GM18519 (cell line): ENCODE measurements at regions not wholly inside any gene's neighbourhood (a gene's known extent, or its start where the extent isn't known, plus 50 kb on each side); places are given as distances from the start of the nearest gene placed in this dataset.
"Not testable (repeated sequence)": the region's sequence is repeated elsewhere in the genome, so short reads cannot be mapped to it uniquely, and the experiment has no call there.

ENCODE experiments used
- ATAC-seq: cut with Tn5 transposase; IDR thresholded peaks from one replicate; pipeline ENCODE4 v1.9.1; 2021; ENCODE audit warnings: mild to moderate bottlenecking, moderate library complexity; ENCODE audit not compliant: unreplicated experiment, low FRiP score

GRCh38 chr1:173257805-173258204 is 50.7 kb upstream of the TNFSF4 start:
- no peak for ATAC-seq

GRCh38 chr1:173258479-173259264 is 51.5 kb upstream of the TNFSF4 start:
- ATAC-seq = no peak

- not testable (repeated sequence) for ATAC-seq
Measured at GRCh38 chr1:173260329-173260728, 53.2 kb upstream of the TNFSF4 start.

GRCh38 chr1:173266841-173267240 is 59.7 kb upstream of the TNFSF4 start:
- no peak for ATAC-seq

GRCh38 chr1:173267453-173267945 is 60.4 kb upstream of the TNFSF4 start:
- no peak for ATAC-seq

GRCh38 chr1:173268261-173268660 is 61.1 kb upstream of the TNFSF4 start:
- ATAC-seq = no peak

GRCh38 chr1:173268786-173269277 is 61.7 kb upstream of the TNFSF4 start:
- ATAC-seq = no peak

- ATAC-seq = no peak
Measured at GRCh38 chr1:173269490-173270230, 62.5 kb upstream of the TNFSF4 start.

- no peak for ATAC-seq
Measured at GRCh38 chr1:173270243-173270642, 63.1 kb upstream of the TNFSF4 start.

- ATAC-seq = not testable (repeated sequence)
Measured at GRCh38 chr1:173271021-173271420, 63.9 kb upstream of the TNFSF4 start.

GRCh38 chr1:173275496-173275895 is 68.4 kb upstream of the TNFSF4 start:
- ATAC-seq = no peak

GRCh38 chr1:173276922-173277800 is 70.0 kb upstream of the TNFSF4 start:
- peak; percentile 58 for ATAC-seq

- ATAC-seq = no peak
Measured at GRCh38 chr1:173280899-173281660, 73.9 kb upstream of the TNFSF4 start.

- no peak for ATAC-seq
Measured at GRCh38 chr1:173285048-173285447, 77.9 kb upstream of the TNFSF4 start.

GRCh38 chr1:173287785-173288184 is 80.7 kb upstream of the TNFSF4 start:
- ATAC-seq = no peak

GRCh38 chr1:173293756-173294155 is 86.6 kb upstream of the TNFSF4 start:
- ATAC-seq = no peak

GRCh38 chr1:173294843-173295242 is 87.7 kb upstream of the TNFSF4 start:
- ATAC-seq = no peak

GRCh38 chr1:173295391-173295790 is 88.3 kb upstream of the TNFSF4 start:
- no peak for ATAC-seq

- ATAC-seq = no peak
Measured at GRCh38 chr1:173295995-173296394, 88.9 kb upstream of the TNFSF4 start.
